Body of pancreas (tissue), 4 donors: ENCODE measurements at regions not wholly inside any gene's neighbourhood (a gene's known extent, or its start where the extent isn't known, plus 50 kb on each side); places are given as distances from the start of the nearest gene placed in this dataset.

ENCODE experiments used
- ATAC-seq: fragments of 150-250 bp; one replicate; pipeline ENCODE4 v1.9.1; 2016
- DNase-seq, 4 donors: peaks; one replicate each; pipeline ENCODE4 v3.0.0-alpha.2; 2019
- H3K27ac ChIP-seq, 4 donors: fragments of 200-600 bp; sonication (generic); 1 replicate in 3 of 4; 2 replicates in 1 of 4; pipeline versions ENCODE4 v1.5.1 to v1.6.1; 2016 to 2019; ENCODE audit warnings: mild to moderate bottlenecking in 1 of 4, mixed read lengths in 1 of 4, moderate library complexity in 1 of 4
- H3K27me3 ChIP-seq, 2 donors: fragments of 200-600 bp; sonication (generic); one replicate each; pipeline ENCODE4 v1.6.0; 2016; ENCODE audit warnings: mild to moderate bottlenecking in 1 of 2
- H3K36me3 ChIP-seq, 2 donors: fragments of 200-600 bp; sonication (generic); replicated peaks in 1 of 2; 2 replicates each; pipeline ENCODE4 v1.5.1; 2016; ENCODE audit warnings: low read depth in 2 of 2; ENCODE audit not compliant: insufficient read depth in 1 of 2
- H3K4me1 ChIP-seq: fragments of 200-600 bp; sonication (generic); one replicate; pipeline ENCODE4 v1.6.0; 2016
- H3K4me3 ChIP-seq, 2 donors: fragments of 200-600 bp; sonication (generic); 1 replicate in 1 of 2; 2 replicates in 1 of 2; pipeline ENCODE4 v1.5.1; 2016 to 2019
- H3K9me3 ChIP-seq, 3 donors: fragments of 200-600 bp; sonication (generic); 1 replicate in 2 of 3; 2 replicates in 1 of 3; pipeline ENCODE4 v1.5.1; 2016
- CTCF ChIP-seq, 7 experiments: fragments of 450-650 bp in 4 of 7; fragments of 200-600 bp in 3 of 7; sonication (generic) in 3 of 7; IDR thresholded peaks; one replicate each; pipeline ENCODE4 v1.5.1; 2016 to 2019; ENCODE audit warnings: antibody characterized with exemption in 7 of 7
- POLR2A ChIP-seq, 3 donors: fragments of 450-650 bp; IDR thresholded peaks; one replicate each; pipeline ENCODE4 v1.6.1; 2016; ENCODE audit warnings: antibody characterized with exemption in 3 of 3, mild to moderate bottlenecking in 2 of 3
- WGBS, 2 donors: methylation state at CpG; one replicate each; pipeline ENCODE4 v1.1.5; 2017; 5-methylcytosine and 5-hydroxymethylcytosine counted together
- intact Hi-C: fragments of 100-400 bp; cut with DNase I; formaldehyde crosslinking; loops from one replicate; pipeline ENCODE4 v1.15.1; 2023

- H3K9me3 ChIP-seq: no peaks in the 10 kb centered on the region
- H3K4me1 ChIP-seq: no peaks in the 10 kb centered on the region
- H3K27ac ChIP-seq: no peak overlapping the region
- TF ChIP-seq CTCF (IDR thresholded peaks at IDR 0.05): no peak
- TF ChIP-seq POLR2A (IDR thresholded peaks at IDR 0.05): no peak
- DNase-seq (no peak), ATAC-seq (no peak)
- H3K36me3 ChIP-seq: no peaks in the 10 kb centered on the region
- no peaks in the 10 kb centered on the region for H3K27me3 ChIP-seq
- H3K4me3 ChIP-seq: no peak overlapping the region
- 29 to 61% methylated on average over 1 to 2 of the region's 2 CpGs for WGBS, 2 donors
- intact Hi-C loops: no loop called here
These were observed 140.1 kb downstream of the LNPK start for GRCh38 chr2:175861958-175862357.

GRCh38 chr2:175855794-175856453, 146.1 kb downstream of the LNPK start:
- no peak for ATAC-seq
- 62% methylated on average over 4 of the region's 4 CpGs for WGBS, 2 donors

GRCh38 chr2:175855236-175855635, 146.8 kb downstream of the LNPK start:
- DNase-seq: no peak
- no peaks in the 10 kb centered on the region for H3K9me3 ChIP-seq
- no peak for TF ChIP-seq POLR2A (IDR thresholded peaks at IDR 0.05)
- TF ChIP-seq CTCF (IDR thresholded peaks at IDR 0.05): no peak
- H3K4me3 ChIP-seq: no peak overlapping the region
- H3K27ac ChIP-seq: no peak overlapping the region
- H3K36me3 ChIP-seq: no peaks in the 10 kb centered on the region
- WGBS, 2 donors: 54 to 60% methylated on average over 4 of the region's 4 CpGs
- no peaks in the 10 kb centered on the region for H3K27me3 ChIP-seq
- intact Hi-C loops: no loop called here
- H3K4me1 ChIP-seq: no peaks in the 10 kb centered on the region
- ATAC-seq: no peak

More at GRCh38 chr2:175855794-175856453, 146.1 kb downstream of the LNPK start:
- Histone ChIP-seq H3K27me3 (no peaks in the 10 kb centered on the region), H3K36me3 (no peaks in the 10 kb centered on the region), H3K27ac (no peak overlapping the region), H3K9me3 (no peaks in the 10 kb centered on the region), H3K4me3 (no peak overlapping the region), H3K4me1 (no peaks in the 10 kb centered on the region)
- intact Hi-C loops: no loop called here
- no peak for DNase-seq
- TF ChIP-seq POLR2A (IDR thresholded peaks at IDR 0.05): no peak
- TF ChIP-seq CTCF (IDR thresholded peaks at IDR 0.05): no peak

GRCh38 chr2:175854665-175855064, 147.4 kb downstream of the LNPK start:
- H3K27me3 ChIP-seq: no peaks in the 10 kb centered on the region
- intact Hi-C loops: no loop called here
- ATAC-seq (no peak), DNase-seq (no peak)
- no peak overlapping the region for H3K27ac ChIP-seq
- TF ChIP-seq POLR2A (IDR thresholded peaks at IDR 0.05) (no peak), CTCF (IDR thresholded peaks at IDR 0.05) (no peak)
- H3K4me1 ChIP-seq: no peaks in the 10 kb centered on the region
- no peaks in the 10 kb centered on the region for H3K9me3 ChIP-seq
- H3K36me3 ChIP-seq: no peaks in the 10 kb centered on the region
- 46 to 51% methylated on average over 6 of the region's 6 CpGs for WGBS, 2 donors
- H3K4me3 ChIP-seq: no peak overlapping the region

- WGBS, 2 donors: 26 to 27% methylated on average over 3 of the region's 3 CpGs
- intact Hi-C loops: no loop called here
- H3K27me3 ChIP-seq: no peaks in the 10 kb centered on the region
- H3K4me1 ChIP-seq: no peaks in the 10 kb centered on the region
- no peak overlapping the region for H3K4me3 ChIP-seq
- no peak for TF ChIP-seq POLR2A (IDR thresholded peaks at IDR 0.05)
- TF ChIP-seq CTCF (IDR thresholded peaks at IDR 0.05): no peak
- no peak for ATAC-seq
- no peaks in the 10 kb centered on the region for H3K36me3 ChIP-seq
- DNase-seq: no peak
- no peak overlapping the region for H3K27ac ChIP-seq
- no peaks in the 10 kb centered on the region for H3K9me3 ChIP-seq
These were observed 147.9 kb downstream of the LNPK start for GRCh38 chr2:175854129-175854528.
